Stimulated activated CD8-positive, alpha-beta memory T cell treated with anti-CD3 and anti-CD28 coated beads, Interleukin-2, amount 100 ng/mL, for 48 hours (primary cell): ENCODE measurements at regions not wholly inside any gene's neighbourhood (a gene's known extent, or its start where the extent isn't known, plus 50 kb on each side); places are given as distances from the start of the nearest gene placed in this dataset.
"Not testable (repeated sequence)": the region's sequence is repeated elsewhere in the genome, so short reads cannot be mapped to it uniquely, and the experiment has no call there.

ENCODE experiments used
- DNase-seq, 2 donors: peaks; one replicate each; pipeline ENCODE4 v3.0.0-alpha.2; 2020; ENCODE audit warnings: low read depth in 2 of 2

DNA sequence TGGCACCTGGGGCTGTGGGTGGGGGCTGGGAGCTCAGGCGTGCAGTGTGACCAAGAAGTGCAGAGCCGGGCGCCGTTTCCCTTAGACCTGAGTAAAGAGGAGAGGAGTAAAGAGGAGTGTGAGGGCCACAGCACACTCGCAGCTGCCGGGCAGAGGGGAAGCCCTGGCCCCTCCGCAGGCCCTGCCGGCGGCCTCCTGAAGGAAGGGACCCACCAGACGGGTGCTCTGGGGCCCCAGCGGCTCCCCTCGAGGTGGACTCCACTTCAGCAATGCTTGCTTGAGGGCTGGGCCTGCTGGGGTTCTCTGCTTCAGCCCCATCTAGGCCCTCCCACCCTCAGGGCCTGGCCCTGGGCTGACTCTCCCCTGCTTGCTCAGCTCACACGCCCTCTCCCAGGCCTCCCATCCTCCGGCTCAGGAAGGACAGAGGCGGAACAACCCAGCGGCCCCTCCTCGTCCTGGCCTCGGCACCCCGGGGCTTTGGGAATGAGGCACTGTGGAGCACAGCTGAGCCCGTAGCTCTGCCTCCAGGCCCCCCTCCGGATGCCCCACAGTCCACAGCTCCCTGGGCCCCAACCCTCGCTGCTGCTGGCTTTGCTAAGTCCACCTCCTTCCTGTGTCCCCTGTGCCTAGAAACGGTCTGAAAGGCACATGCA lies 1198.7 kb downstream of the BRD1 start:
- DNase-seq, result no peak

DNA sequence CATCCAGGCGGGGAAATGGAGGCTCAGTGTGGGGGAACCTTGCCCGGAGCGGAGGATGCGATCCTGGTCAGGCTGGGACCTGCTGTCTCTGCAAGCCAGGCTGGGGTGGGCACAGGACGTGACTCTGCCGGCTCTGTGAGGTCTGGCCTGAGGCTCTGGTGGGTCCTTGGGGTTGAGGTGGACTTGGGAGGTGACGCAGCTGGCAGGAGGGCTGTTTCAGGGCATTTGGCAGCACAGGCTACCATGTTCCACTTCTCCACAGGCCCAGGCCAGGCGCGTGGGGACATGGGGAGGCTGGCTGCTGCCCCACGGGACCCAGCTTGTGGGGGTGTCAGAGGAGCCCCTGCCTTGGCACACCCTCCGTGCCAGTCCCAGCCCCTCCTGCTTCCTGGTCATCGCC lies 1199.7 kb downstream of the BRD1 start:
- DNase-seq, result no peak

DNA sequence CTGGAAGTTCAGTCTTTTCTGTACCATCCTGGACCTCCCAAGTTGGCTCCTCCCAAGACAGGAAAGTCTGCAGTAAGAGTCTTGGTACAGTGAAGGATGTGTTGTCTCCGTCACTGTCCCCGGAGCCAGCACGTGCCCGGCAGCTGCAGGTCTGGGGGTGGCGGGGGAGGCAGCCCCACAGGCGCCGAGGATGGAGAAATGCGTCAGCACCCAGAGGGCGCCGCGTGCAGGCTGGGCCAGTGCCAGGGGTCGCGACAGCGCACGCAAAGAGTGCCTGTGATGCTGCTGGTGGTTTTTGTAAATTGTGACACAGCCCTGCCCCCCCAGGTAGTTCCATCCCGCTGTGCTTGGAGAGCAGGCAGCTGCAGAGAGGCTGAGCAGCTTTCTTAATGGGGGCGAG lies 1200.5 kb downstream of the BRD1 start:
- no peak for DNase-seq

DNA sequence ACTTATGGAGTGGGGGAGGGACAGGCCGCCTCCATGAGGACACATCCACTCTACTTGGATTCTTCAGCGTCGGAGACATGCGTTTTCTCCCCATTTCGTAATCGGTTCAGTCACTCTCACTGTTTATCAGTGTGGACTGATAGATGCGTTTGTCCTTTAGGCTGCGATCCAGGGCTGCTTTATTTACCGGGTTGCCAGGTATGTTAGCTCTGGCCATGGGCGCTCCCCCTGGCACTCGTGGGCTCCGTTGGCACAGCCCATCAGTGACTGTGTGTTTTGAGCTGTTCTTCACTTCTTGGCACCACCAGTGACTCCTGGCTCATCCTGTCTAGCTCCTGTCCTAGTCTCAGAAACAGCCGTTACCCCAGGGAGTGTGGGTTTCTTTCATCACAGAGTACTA lies 1203.3 kb downstream of the BRD1 start:
- no peak for DNase-seq

DNA sequence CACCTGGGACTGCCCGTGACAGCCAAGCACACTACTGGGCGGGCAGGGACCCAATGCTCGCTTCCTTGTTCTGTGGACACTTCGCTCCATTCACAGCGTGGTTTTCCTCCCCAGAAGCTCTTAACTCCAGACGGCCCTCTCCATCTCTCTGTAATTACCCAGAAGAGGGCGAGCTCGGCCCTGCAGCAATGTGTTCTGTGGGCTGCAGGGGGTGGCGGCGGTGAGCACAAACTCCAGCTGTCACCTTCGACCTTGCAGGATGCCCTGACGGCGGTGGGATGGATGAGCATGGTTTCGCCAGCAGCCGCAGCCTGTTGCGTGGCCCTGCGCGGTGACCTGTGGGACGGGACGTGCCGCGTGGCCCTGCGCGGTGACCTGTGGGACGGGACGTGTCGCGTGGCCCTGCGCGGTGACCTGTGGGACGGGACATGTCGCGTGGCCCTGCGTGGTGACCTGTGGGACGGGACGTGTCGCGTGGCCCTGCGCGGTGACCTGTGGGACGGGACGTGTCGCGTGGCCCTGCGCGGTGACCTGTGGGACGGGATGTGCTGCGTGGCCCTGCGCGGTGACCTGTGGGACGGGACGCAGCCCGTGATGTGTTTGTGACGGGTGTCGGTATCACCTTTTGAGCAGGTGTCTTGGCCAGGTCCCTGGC lies 1204.7 kb downstream of the BRD1 start:
- no peak for DNase-seq

DNA sequence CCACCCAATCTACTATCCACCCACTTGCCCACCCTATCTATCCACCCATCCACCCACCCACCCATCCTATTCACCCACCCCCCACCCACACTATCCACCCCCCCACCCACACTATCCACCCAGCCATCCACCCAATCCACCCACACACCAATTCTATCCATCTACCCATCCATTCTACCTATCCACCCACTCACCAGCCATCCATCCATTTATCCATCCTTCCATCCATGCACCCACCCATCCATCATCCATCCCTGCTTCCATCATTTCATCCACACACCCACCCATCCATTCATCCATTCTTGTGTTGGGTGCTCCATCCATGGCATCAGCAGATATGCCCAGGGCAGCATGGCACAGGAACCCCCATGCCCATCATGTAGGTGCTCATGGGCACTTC lies 1206.6 kb downstream of the BRD1 start:
- DNase-seq, result no peak

DNA sequence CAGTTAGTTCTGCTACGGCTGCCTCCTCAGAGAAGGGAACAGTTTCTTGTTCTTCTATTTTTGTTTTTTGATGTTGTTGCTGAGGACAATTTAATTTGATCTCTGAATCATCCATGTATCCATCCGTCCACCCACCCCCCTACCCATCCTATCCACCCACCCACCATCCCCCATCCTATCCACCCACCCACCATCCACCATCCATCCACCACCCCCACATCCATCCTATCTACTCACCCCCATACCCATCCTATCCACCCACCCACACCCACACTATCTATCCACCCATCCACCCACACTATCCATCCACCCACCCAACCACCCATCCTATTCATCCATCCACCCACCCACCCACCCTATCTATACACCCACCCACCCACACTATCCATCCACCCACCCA lies 1207.2 kb downstream of the BRD1 start:
- DNase-seq, result not testable (repeated sequence)

DNA sequence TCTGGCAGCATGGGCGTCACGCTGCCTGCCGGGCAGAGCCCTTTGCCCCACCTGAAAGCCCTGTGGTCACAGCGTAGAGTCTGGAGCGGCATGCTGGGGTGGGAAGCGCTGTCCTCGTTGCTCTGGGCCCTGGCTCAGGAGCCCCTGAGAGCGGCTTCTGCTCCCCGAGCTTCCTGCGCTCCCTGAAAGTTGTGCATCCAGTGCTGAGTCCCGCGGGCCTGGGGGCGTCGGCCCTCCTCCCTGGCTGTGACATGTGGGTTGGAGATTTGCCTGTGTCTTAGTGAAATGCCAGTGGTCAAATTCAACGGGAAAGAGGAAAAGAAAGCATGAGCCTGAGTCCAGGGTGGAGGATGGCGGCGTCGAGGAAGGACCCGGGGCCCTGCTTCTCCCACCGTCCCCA lies 1208.0 kb downstream of the BRD1 start:
- no peak for DNase-seq

DNA sequence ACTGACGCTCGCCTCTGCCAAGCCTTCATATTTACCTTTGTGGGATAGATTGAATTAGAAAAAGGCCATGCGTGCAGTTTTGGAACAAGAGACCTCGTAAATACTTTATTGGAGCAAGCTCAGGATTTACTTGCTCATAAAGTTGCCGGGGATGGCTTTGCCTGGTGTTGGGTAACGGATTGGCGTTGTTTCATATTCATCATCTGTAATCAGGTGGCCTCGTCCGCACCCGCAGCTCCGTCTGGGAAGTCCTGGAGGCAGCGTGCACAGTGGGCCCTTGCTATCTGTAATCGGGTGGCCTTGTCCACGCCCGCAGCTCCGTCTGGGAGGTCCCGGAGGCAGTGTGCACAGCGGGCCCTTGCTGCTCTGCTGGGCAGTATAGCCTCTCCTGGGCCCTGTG lies 1209.3 kb downstream of the BRD1 start:
- DNase-seq, result no peak

DNA sequence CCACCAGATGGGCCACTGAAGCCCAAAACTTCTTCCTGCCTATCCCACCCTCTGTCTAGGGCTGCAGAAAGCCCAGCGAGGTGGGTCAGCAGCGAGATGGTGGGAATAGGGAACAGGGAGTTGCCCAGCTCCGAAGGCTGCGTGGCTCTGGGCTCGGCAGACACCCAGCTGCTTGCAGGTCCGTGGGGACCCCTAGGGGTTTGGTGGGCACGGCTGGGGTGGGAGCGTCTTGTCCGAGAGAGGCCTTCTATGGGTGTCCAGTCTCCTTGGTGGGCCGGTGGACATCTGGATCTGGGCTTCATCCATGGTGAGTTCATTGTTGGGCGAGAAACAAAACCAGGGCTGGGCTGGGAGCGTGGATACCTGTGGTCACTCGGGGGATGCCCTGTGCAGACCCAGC lies 1211.0 kb downstream of the BRD1 start:
- DNase-seq, result no peak

DNA sequence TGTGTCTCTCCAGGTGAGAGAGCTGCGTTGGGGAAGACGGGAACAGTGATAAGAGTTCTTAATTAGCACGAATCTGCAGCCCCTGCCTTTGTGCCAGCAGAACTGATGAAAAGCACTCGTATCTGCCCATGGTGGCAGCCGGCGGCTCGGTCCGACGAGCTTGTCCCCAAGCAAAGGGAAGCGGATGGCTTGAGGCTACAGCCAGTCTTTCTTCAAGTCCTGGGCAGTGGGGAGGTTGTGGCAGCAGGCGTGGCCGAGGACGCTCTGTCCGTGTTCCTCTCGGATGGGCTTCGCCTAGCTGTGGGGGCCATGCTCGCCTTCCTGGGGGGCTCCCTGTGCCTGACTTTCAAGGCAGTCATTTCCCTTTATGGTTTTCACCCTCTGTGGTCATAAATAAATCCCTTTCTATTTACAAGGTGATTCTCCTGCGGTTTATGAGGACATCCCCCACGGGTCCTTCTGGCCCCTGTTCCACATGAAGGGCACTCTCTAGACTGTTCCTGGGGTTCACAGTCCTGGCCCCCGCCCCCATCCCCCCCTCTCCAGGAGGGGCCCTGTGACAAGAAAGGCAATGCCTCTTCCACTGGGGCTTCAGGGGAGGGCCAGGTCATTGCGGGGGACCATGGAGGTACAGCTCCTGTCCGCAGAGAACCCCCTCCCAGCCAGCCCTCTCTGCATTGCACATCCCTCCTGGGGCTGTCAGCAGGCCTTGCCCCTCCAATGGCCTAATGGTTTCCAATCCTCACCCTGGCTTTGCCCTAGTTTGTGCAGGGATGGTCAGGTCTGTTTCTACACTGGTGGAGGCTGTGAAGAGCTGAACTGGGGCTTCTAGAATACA lies 1212.3 kb downstream of the BRD1 start:
- no peak for DNase-seq

DNA sequence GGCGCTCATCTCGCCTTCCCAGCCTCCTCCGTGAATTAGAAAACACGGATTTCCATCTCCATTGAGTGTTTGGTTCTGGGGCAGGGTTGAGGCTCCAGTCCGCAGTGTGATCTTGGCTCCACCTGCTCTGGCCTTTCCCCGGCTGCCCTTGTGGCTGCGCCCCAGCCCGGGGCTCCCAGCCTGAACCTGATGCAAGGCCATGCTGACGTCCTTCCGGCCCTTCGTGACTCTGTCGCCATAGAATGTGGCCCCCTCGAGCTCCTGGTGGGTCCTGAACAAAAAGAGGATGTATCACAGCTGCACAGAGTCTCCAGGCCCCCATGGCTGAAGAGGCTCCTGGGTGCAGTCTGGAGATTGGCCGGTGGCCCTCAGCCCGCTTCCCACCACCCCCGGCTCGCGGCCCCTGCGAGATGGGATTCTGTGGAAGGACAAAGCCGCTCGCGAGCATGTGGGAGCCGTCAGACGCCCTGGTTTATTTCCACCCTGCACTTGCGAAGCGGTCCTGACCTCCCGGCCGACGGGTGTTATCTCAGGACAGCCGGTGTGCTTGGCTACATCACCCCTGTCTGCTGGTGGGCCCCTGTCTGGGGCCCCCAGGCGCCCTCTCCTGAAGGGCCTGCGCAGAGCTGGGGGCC lies 1214.0 kb downstream of the BRD1 start:
- DNase-seq, result no peak

DNA sequence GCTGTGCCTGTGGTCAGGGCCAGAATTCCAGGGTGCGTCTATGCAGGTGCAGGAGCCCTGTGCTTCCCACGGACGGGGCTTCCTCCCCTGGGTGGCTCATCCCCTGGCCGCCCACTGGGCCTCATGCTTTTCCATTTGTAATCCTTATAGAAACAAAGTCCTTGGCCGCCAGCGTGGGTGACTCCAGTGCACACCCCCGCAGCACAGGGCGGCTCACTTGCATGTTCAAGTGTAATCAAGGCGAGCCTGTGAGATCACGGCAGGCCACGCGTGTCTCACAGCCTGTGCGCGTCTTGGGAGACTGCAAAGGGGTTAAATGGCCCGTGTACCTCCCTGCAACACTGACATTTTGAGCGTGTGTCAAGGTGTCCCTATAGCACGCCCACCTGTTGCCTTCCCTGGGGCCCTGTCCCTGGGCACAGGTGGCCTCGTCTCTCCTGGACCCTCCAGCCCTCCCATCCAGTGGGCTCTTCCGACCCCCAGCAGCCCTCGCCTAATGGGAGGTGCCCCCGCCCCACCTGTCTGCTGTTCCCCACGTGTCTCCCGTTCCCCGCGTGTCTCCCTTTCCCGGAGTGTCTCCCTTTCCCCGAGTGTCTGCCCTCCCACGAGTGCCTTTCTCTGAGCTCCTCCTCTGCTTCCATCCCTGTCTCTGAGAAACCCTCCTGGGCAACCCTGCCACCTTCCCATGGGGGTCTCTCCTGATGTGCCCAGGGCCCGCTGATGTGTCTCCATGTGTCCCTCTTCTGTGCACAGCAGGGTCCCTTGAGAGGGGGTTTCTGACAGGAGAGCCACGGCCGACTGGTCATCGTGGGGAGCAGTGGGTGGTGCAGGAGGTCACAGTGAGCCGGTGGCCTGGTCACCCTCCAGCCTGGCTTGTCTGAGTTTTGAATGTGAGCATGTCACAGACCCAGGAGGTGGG lies 1215.3 kb downstream of the BRD1 start:
- DNase-seq, result no peak

DNA sequence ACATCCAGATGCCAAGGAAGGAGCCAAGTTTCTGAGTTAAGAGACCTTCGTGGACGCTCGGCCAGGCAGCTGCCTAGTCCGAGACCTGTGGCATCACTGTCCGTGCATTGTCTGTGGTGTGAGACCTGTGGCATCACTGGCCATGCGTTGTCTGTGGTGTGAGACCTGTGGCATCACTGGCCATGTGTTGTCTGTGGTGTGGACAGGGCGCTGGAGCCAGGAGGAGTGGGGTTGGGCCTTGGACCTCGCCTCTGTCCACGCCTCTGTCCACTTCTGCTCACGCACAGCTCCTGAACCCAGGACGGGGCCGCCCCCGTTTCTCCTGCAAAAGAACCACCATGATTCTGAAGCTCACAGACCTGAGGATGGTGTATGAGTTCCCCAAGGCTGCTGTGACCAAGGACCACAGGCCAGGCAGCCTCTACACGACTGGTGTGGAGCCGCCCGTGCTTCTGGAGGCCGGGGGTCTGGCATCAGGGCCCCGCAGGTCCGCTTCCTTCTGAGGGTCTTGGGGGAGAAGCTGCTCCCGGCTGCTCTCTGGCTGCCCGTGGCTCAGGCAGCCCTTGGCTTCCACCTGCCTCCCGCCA lies 1218.3 kb downstream of the BRD1 start:
- no peak for DNase-seq

DNA sequence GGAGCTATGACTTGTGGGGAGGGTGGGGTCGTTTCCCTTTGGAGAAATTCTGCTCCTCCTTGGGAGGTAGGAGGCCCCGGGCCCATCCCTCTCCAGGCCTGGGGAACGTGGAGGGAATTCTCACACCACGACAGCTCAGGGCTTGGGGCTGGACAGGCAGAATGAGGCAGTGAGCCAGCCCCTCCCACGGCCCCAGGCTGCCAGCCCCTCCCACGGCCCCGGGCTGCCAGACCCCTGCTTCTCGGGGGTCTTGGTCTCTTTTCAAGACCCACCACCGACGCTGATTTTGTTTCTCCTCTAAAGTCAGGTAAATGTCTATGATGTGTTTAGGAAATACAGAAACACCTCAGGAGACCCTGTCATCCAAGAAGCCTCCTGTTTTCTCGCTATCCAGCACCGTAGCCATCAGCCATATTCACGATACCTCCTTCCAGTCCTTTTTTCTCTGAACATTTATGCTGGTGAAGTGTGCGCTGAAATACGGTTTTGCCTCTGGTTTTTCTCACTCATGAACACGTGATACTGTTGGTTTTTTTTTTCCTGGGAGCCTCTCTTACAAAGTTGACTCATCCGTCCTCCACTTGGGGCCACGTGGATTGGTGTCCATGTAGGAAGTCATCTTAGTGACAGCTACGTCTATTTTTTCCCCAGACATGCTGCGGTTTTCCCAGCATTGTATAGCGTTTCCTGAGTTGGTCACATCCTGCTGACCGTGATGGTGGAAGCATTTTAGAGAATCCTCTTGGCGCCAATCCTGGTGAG lies 1219.6 kb downstream of the BRD1 start:
- DNase-seq, result no peak

DNA sequence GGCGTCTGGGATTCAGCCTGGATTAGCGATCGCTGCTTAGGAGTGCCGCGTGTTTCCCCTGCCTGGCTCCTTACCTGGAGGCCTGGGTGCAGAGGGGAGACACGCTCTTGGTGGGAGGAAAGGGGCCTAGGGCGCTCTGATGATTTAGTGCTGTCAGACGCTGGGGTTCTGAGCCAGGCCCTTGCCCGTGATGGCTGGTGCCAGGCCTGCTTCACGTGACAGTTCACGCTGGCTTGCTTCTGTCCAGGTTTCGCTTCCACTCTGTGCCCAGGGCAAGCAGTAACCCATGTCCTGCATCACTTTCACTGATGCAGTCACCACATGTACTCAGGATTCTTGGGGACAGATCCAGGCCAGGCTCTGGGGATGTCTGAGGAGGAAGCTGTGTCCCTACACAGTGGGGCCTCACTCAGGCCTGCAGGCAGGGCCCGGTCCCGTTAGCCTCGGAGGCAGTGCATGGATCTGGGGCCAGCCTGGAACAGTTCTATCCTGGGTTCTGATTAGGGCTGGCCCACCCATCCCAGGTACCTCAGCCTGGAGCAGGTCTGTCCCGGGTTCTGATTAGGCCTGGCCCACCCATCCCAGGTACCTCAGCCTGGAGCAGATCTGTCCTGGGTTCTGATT lies 1220.9 kb downstream of the BRD1 start:
- no peak for DNase-seq

DNA sequence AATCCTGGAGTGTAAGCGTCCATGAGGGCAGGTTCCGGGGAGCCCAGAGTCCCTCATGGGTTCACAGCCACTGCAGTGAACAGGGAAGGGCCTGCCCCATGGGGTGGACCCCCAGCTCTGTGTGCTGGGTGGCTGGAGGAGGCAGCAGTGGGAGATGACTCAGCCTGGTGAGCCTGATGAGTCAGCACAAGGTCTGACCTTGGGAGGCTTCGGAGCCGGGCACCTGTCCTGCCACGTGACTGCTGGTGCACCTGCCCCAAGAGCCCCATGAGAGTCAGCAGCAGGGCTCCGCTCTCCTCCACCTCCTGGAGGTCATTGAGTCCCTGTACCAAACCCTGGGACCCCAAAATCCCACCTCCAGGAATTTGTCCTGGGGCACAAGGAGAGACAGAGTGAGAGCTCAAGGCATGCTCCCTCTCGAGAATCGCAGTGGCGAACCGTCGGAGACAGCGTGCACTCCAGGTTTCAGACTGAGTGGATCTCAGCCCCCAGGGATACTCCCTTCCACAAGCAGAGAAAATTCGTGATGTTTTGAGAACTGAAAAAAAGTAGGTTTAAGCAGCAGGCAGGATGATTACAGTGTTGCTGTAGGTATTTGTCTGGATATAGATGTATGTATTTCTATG lies 1221.7 kb downstream of the BRD1 start:
- DNase-seq, result no peak

DNA sequence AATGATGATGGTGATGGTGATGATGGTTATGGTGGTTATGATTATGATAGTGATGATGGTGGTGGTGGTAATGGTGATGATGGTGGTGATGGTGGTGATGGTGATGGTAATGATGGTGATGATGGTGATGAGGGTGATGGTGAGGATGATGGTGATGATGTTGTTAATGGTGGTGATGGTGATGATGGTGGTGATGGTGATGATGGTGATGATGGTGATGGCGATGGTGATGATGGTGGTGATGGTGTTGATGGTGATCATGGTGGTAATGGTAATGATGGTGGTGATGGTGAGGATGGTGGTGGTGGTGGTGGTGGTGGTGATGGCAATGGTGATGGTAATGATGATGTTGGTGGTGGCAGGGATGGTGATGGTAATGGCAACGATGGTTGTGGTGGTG lies 1222.5 kb downstream of the BRD1 start:
- DNase-seq, result no peak

DNA sequence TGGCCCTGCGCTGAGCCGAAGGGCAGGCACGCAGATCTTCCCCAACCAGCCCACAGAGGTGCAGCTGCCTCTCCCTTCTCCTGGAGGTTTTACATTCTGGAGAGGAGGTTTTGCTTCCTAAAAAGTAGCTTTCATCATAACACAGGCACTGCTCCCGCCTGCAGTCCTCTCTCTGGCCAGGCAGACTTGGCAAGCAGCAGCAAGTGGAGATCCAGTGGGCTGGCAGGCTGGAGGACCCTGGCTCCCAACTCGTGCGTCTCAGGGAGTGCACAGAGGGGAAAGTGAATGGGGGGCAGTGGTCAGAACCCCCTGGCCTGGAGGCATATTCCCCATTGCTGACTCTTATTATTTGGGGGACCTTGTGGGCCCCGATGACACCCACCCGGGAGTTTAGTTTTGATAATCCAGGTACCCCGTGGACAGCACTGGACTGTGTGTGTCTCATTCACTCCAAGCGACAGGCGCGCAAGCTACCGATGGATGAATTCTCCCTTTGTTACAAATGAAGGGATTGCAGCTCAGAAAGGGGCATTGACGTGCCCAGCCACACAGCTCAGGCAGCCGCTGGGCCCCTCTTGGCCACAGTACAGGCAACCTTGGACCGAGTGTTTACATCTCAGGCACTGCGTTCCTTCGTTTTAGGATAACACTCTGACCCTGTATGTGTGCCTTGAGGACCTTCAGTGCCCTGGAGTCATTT lies 1223.9 kb downstream of the BRD1 start:
- DNase-seq, result no peak
